Iris pigment epithelial cell (primary cell): ENCODE measurements at regions not wholly inside any gene's neighbourhood (a gene's known extent, or its start where the extent isn't known, plus 50 kb on each side); places are given as distances from the start of the nearest gene placed in this dataset.
A peak's percentile ranks its signal among the peaks of the same experiment; 100 is the strongest.

Experiments used
- DNase-seq: peaks from one replicate; pipeline ENCODE4 v3.0.0-alpha.2; 2011; ENCODE audit warnings: low read depth

- DNase-seq, result no peak
Observed at GRCh38 chr3:194928831-194929577, 243.3 kb downstream of the FAM43A start.

GRCh38 chr3:194929578-194929960 lies 243.9 kb downstream of the FAM43A start:
- DNase-seq, result peak; percentile 16

GRCh38 chr3:194930377-194931204 lies 244.9 kb downstream of the FAM43A start:
- DNase-seq, result peak; percentile 83

GRCh38 chr3:194931347-194931746 lies 245.7 kb downstream of the FAM43A start:
- no peak for DNase-seq

- DNase-seq, result no peak
Observed at GRCh38 chr3:194931865-194932264, 246.2 kb downstream of the FAM43A start.

DNA sequence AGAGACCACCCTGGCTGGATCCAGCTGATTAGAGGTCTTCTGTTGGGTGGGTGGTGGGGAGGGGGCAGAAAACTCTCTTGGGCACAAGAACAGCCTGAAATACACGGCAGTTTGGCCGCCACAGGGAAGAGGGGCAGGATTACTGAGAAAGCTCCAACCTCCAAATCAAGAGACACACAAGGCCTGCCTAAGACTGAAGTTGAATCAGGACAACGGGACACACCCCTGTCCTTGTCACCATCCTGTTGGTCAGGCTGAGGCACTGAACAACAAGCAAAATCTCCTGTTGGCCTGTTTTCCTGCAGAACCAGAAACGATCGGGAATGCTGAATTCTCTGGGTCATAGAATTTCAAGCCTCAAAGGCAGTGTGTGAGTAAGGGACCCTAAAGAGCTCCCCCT lies 247.8 kb downstream of the FAM43A start:
- no peak for DNase-seq

GRCh38 chr3:194935061-194935460 lies 249.4 kb downstream of the FAM43A start:
- DNase-seq, result no peak

DNA sequence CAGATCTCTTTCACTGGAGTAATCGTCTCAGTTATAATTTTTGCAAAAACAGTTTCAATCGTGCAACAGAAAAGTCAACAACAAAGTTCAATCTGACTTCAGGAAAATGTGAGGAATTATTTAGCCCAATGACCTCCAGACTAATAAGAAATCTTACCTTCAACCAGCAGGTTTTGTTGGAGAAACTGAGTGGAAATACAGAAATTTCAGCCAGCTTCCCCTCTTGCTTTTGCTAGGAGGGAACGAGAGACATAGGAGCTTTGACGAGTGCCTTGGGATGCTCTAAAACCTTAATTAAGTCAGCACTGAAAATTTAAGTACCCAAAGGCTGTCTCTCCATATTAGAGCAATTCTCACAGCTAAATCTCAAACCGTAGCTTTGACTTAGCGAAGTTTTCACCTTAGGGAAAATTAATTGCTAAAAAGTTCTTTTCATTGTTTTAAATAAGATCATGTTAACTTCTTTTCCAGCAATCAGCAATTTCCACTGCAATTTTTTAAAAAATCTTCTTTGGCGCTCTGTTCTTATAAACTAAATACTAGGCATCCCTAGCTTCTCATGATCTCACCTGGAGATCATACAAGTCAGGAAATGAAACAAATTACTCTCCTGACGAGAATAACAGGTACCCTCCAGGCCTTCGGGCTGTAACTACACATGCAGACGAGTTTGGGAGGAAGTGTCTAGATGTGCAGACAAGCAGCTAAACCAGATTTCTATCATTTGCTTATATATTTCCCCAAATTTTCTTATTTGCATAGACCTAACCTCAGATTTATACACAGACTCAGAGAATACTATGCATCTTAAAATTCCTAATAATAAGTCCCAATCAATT lies 250.2 kb downstream of the FAM43A start:
- no peak for DNase-seq

GRCh38 chr3:194936659-194937058 lies 251.0 kb downstream of the FAM43A start:
- DNase-seq, result no peak

- no peak for DNase-seq
Observed at GRCh38 chr3:194937144-194937543, 251.5 kb downstream of the FAM43A start.

DNA sequence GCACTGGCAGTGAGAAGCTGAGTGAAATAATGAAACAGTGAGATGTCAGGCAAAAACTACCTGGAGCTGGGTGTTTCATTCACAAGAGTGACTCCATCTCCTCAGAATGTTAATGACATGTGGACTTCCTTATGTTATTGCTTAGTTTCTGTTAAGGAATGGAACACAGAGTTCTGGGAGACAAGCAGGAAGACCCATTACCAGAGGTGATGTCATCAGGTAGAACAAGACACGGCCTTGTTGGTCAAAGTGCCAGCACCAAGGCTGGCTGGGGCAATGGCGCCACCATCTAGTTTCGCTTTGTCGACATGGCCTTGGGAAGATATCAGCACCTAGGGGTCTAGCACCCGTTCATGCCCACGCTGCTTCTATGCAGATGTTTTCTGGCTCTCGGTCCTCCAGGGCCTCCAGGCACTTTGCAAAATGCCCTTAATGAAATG lies 252.2 kb downstream of the FAM43A start:
- DNase-seq, result no peak

DNA sequence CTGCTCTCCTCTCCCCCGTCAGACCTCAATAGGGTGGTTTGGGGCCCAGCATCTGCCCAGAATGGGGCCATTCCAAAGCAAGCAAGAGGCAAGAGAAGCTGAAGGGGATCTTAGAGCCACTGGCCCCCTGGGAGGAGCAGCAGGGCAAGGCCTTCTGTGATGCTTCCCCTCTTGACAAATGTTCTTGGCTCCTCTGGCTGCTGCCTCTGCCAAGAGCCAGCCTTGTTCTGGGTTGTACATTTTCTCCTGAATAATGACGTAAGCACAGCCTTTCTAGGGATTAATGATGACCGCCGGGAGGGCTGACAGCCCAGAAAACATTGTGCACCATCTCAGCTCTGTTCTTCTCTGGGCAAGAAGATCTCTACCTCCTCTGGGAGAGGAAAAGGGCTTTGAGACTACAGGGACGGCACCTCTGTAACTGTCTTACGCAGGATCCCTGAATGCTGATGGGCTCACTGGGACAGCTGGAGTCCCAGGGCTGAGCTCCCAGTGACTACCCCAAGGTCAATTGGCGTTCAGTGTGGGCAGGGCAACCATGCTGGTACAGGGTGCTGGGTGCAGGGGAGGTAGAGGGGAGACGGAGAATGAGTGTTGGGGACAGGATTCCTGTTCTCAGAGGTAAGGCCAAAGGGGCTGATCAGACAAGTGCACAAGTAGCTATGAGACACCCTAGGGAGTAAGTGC lies 253.3 kb downstream of the FAM43A start:
- DNase-seq, result peak; percentile 88

DNA sequence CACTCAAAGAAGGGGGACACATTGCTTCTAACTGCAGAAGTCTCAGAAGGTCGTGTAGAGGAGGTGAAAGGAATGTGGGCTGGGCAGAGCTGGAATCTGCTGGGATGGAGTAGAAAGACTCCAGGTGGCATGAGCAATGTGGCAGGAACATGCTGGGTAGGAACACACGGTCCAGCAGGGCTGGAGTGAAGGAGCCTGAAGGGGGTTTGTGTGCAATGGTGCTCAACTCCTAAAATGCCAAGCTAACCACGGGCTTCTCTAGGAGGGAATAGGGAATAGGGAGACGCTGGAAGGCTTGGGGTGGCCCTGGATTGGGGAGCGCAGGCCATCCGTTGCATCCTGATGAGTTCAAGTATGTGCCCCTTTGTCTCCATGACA lies 253.8 kb downstream of the FAM43A start:
- DNase-seq, result no peak

GRCh38 chr3:194939949-194940770 lies 254.5 kb downstream of the FAM43A start:
- no peak for DNase-seq

GRCh38 chr3:194941360-194941955 lies 255.8 kb downstream of the FAM43A start:
- no peak for DNase-seq

DNA sequence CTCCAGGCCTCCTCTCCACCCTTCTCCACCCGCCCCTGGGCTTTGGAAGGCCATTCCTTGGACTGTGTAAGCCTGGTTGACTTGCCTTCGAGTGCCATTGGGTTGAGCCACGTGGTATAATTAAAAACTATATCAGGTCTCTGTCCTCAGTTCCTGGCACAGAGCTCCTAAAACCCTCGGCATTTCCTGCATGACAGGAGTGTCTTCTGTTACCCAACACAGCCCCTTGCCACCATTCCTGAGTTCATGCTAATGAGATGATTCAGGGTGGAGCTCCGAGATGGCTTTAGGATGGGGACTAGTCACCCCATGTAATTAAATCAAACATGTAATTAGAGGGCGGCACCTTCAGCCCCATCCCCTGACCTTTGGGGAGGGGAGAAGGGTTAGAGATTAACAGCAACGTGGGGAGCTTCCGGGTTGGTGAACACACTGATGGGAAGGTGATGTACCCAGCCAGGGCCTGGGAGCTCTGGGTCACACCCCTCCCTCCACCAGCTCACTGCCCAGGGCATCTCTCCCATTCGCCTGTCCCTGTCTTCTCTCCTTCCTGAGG lies 256.4 kb downstream of the FAM43A start:
- no peak for DNase-seq

DNA sequence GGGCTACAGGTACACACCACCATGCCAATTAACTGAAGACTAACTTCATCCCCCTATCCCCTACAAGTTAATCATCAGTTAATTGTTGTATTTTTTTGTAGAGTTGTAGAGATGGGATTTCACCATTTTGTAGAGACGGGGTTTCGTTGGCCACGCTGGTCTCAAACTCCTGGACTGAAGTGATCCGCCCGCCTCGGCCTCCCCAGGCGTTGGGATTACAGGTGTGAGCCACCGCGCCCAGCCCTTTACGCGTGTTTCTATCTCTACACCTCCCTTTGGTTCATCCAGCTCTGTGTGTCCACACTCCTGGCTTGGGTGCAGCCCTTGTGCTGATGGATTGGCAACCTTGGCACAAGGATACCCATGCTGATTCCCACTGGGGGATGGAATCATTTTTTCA lies 258.8 kb downstream of the FAM43A start:
- no peak for DNase-seq

DNA sequence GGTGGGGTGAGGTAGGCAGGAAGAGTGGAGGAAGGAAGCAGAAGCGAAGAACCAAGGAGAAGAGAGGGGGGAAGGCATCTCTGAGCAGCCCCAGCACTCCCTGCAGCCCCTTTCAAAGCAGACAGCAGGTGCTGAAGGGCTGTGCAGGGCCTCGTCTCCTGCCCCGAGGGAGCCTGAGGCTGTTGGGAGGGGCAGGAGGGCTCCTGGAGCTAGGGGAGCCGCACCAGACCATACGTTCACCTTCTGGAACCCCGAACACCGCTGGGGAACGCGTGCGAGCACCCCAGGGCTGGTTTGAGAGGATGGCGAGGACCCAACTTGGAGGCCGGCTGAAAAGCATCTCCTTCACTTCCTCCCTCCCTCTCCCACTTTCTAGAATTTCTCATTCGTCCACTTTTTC lies 259.8 kb downstream of the FAM43A start:
- no peak for DNase-seq

- no peak for DNase-seq
Observed at GRCh38 chr3:194946091-194946490, 260.4 kb downstream of the FAM43A start.

DNA sequence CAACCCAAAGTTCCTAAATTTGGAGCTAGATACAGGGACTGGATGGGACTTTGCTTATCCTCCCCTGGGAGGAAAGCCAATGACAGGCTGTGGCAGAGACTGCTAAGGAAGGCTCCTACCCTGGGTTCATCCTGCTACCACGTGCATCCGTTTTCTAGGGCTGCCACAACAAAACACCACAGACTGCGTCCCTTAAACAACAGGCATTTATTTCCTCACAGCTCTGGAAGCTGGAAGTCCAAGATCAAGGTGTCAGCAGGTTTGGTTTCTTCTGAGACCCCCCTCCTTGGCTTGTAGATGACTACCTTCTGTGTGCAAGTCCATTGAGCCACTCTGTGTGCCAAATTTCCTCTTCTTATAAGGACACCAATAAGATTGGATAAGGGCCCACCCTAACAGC lies 263.9 kb downstream of the FAM43A start:
- no peak for DNase-seq
